GM20000 (cell line): ENCODE measurements at regions not wholly inside any gene's neighbourhood (a gene's known extent, or its start where the extent isn't known, plus 50 kb on each side); places are given as distances from the start of the nearest gene placed in this dataset.

ENCODE experiments used
- DNase-seq: peaks from one replicate; pipeline ENCODE4 v3.0.0; 2012; ENCODE audit warnings: low spot score
- TF ChIP-seq, protein P1 (sequence below): IDR thresholded peaks from 2 replicates; pipeline ENCODE4 v1.5.1; 2012; ENCODE audit warnings: mild to moderate bottlenecking, control low read depth; ENCODE audit errors: extremely low read depth, missing control alignments

DNA sequence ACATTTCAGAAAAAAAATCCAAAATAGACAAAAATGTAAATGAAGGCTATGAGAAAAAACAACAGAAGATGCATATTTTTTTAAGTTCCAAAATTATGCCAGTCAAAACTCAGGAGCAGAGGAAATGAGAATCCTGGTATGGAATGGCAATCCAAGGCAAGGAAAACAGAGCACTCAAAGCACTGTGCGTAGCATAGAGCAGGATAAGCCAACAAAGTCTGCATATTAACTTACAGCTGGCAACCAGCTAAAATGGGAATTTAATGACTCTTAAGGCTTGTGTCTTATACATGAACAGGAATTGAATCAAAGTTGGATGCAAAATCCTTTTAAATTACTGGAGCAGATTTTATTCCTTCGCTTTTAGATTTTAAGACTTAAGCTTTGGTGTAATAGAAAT, 203.5 kb upstream of the DAPK1 start:
- no peak for DNase-seq
- TF ChIP-seq, protein P1, sequence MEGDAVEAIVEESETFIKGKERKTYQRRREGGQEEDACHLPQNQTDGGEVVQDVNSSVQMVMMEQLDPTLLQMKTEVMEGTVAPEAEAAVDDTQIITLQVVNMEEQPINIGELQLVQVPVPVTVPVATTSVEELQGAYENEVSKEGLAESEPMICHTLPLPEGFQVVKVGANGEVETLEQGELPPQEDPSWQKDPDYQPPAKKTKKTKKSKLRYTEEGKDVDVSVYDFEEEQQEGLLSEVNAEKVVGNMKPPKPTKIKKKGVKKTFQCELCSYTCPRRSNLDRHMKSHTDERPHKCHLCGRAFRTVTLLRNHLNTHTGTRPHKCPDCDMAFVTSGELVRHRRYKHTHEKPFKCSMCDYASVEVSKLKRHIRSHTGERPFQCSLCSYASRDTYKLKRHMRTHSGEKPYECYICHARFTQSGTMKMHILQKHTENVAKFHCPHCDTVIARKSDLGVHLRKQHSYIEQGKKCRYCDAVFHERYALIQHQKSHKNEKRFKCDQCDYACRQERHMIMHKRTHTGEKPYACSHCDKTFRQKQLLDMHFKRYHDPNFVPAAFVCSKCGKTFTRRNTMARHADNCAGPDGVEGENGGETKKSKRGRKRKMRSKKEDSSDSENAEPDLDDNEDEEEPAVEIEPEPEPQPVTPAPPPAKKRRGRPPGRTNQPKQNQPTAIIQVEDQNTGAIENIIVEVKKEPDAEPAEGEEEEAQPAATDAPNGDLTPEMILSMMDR: no peak

DNA sequence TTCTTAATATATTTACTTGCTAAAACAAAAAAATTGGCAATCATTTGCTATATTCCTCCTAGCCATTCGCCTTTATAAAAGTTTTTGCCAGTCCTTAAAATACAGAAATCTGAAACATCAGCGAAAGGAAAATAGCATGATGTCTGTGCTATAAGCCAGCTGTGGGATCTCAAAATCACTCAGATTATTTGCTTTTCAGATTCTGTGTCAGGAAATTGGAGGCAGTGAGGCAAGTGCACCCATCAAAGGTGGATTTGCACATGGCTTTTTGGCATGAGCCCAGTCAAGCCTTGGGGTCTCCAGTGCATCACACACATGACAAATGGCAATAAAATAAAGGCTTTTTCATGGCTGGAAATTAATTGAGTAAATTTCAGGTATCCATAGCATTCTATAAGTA, 196.8 kb upstream of the DAPK1 start:
- TF ChIP-seq, protein P1: no peak
- no peak for DNase-seq

DNA sequence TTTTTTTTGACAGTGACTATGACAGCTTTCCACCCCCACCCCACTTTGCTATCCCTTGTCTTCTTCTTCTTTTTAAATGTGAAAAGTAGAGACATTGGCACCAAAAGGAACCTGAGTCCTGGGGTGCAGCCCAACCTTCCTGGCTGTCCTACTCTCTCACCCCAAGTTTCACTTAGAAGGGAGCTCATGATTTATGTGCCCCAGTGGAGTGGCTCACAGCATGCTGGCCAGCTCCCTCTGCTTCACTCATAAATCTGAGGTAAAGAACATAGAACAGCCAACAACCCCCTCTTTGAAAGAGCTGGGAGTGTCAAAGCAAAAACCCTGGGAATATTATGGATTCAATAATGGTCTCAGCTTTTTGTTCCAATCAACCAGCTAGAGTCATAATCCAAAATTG, 196.3 kb upstream of the DAPK1 start:
- no peak for DNase-seq
- TF ChIP-seq, protein P1: no peak

DNA sequence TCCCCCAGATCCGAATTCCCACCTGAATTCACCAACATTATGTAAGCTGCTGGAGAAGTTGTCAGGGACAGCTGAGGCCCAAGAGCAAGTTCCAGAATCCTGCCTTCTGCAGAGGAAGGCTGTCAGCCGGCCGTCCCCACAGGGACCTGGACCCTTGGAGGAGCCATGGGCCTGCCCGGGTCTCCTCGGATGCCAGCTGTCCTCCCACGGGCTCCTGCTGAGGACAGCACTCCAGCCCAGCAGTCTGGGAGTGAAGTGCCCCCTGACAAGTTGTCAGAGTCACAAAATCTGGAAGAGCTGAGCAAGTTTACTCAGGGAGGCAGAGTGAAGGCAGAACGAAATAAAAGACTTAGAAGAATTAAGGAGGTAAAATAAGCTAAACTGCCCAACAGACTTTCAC, 192.5 kb upstream of the DAPK1 start:
- TF ChIP-seq, protein P1: no peak
- DNase-seq: no peak

DNA sequence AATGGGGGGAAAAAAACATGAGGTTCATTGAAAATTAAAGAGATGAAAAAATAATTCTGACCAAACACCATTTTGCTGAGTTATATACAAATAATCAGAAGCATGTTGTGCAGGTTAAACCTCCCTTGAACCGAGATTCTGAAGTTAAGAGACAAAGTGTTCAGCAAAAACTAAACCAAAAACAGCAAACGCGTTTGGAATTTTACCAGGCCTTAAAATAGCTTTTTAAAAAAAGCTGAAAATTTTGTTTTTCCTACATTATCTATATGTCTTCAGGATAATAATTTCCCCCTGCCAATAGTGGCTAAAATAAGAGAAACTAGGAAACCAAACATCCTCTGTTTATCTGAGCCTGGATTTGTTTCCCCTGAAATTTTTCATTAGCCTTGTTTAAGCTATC, 191.7 kb upstream of the DAPK1 start:
- TF ChIP-seq, protein P1: no peak
- no peak for DNase-seq

DNA sequence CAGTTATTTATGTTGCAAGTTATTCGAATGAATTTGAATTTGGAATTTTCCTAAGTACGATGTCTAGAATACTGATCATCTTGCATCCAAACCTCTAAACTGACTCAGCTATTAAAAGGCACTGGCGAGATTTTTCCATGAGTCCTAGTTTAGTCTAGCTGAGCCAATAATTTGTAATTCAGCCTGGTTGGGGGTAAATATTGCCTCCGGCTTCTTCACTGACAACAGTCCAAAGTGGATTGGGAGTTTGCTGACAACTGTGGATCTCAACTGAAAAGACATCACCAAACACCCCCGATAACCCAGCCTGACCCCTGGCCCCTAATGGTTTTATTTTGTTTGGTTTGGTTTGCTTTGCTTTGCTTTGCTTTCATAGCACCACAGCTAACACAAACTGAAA, 189.8 kb upstream of the DAPK1 start:
- no peak for DNase-seq
- TF ChIP-seq, protein P1: no peak

DNA sequence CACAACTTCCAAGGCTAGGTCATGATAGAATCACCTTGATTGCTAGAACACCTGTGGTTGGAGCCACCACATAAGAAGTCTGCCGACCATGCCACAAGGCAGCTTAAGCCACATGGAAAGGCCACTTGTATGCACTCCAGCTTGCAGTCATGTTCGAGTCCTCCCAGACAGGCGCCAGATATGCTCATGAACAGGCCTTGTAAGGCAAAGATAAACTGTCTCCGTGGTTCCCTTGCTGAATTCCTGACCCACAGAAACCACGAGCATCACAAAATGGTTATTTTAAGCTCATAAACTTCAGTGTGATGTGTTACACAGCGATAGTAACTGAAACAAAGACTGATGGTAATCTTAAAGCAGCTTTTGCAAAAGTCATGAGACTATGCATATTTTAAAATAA, 188.4 kb upstream of the DAPK1 start:
- no peak for DNase-seq

More for the DNA sequence above, 188.4 kb upstream of the DAPK1 start:
- TF ChIP-seq, protein P1: no peak
